Vagina (tissue), 2 donors: ENCODE measurements at regions not wholly inside any gene's neighbourhood (a gene's known extent, or its start where the extent isn't known, plus 50 kb on each side); places are given as distances from the start of the nearest gene placed in this dataset.

Experiments
- CTCF ChIP-seq, 3 experiments: fragments of 450-650 bp in 2 of 3; fragments of 200-600 bp in 1 of 3; sonication (generic) in 1 of 3; IDR thresholded peaks; one replicate each; pipeline ENCODE4 v1.5.1; 2017 to 2019; ENCODE audit warnings: antibody characterized with exemption in 3 of 3, mild to moderate bottlenecking in 2 of 3, moderate library complexity in 2 of 3
- POLR2A ChIP-seq, 2 donors: fragments of 450-650 bp; IDR thresholded peaks; one replicate each; pipeline ENCODE4 v1.6.1; 2017; ENCODE audit warnings: antibody characterized with exemption in 2 of 2, mild to moderate bottlenecking in 2 of 2, moderate library complexity in 2 of 2
- POLR2AphosphoS5 ChIP-seq, 2 donors: sonication (generic); formaldehyde crosslinking; IDR thresholded peaks; one replicate each; pipeline ENCODE4 v1.9.0; 2017; ENCODE audit warnings: antibody characterized with exemption in 2 of 2, mild to moderate bottlenecking in 2 of 2, low read depth in 1 of 2; ENCODE audit not compliant: insufficient read depth in 1 of 2

GRCh38 chr3:113124256-113124830 lies 87.0 kb upstream of the BOC start:
- TF ChIP-seq POLR2A (IDR thresholded peaks at IDR 0.05) (no peak), POLR2AphosphoS5 (IDR thresholded peaks at IDR 0.05; ENCODE audit: insufficient read depth in 1 of 2, low read depth in 1 of 2) (no peak), CTCF (IDR thresholded peaks at IDR 0.05) (no peak)
